Body of pancreas (tissue), 4 donors: ENCODE measurements at regions not wholly inside any gene's neighbourhood (a gene's known extent, or its start where the extent isn't known, plus 50 kb on each side); places are given as distances from the start of the nearest gene placed in this dataset.

Source experiments
- CTCF ChIP-seq, 7 experiments: fragments of 450-650 bp in 4 of 7; fragments of 200-600 bp in 3 of 7; sonication (generic) in 3 of 7; IDR thresholded peaks; one replicate each; pipeline ENCODE4 v1.5.1; 2016 to 2019; ENCODE audit warnings: antibody characterized with exemption in 7 of 7
- POLR2A ChIP-seq, 3 donors: fragments of 450-650 bp; IDR thresholded peaks; one replicate each; pipeline ENCODE4 v1.6.1; 2016; ENCODE audit warnings: antibody characterized with exemption in 3 of 3, mild to moderate bottlenecking in 2 of 3

- no peak for TF ChIP-seq CTCF (IDR thresholded peaks at IDR 0.05)
- TF ChIP-seq POLR2A (IDR thresholded peaks at IDR 0.05), result no peak
Measured at GRCh38 chr3:146899171-146899570, 294.0 kb upstream of the PLSCR5 start.
